Parathyroid adenoma (tissue), 2 donors: ENCODE measurements at regions not wholly inside any gene's neighbourhood (a gene's known extent, or its start where the extent isn't known, plus 50 kb on each side); places are given as distances from the start of the nearest gene placed in this dataset.

Source experiments
- H2AFZ ChIP-seq: fragments of 300-600 bp; sonication (generic); one replicate; pipeline ENCODE4 v1.7.0; 2017; ENCODE audit warnings: antibody characterized with exemption, mild to moderate bottlenecking
- H3K27ac ChIP-seq: fragments of 300-600 bp; sonication (generic); one replicate; pipeline ENCODE4 v1.7.0; 2017
- H3K27me3 ChIP-seq: fragments of 300-600 bp; sonication (generic); one replicate; pipeline ENCODE4 v1.7.0; 2017; ENCODE audit warnings: low read length; ENCODE audit not compliant: control insufficient read depth, insufficient read depth
- H3K36me3 ChIP-seq: fragments of 300-600 bp; sonication (generic); one replicate; pipeline ENCODE4 v1.7.0; 2017; ENCODE audit warnings: low read length; ENCODE audit not compliant: control insufficient read depth, insufficient read depth
- H3K4me1 ChIP-seq: fragments of 300-600 bp; sonication (generic); one replicate; pipeline ENCODE4 v1.7.0; 2017; ENCODE audit warnings: control low read depth
- H3K4me2 ChIP-seq: fragments of 300-600 bp; sonication (generic); one replicate; pipeline ENCODE4 v1.7.0; 2017; ENCODE audit warnings: low read length
- H3K4me3 ChIP-seq: fragments of 300-600 bp; sonication (generic); one replicate; pipeline ENCODE4 v1.7.0; 2017; ENCODE audit warnings: low read depth, low read length
- H3K79me2 ChIP-seq: fragments of 300-600 bp; sonication (generic); one replicate; pipeline ENCODE4 v1.7.0; 2017; ENCODE audit warnings: control low read depth
- H3K9ac ChIP-seq: fragments of 300-600 bp; sonication (generic); one replicate; pipeline ENCODE4 v1.7.0; 2017; ENCODE audit warnings: mild to moderate bottlenecking
- H3K9me3 ChIP-seq: fragments of 300-600 bp; sonication (generic); one replicate; pipeline ENCODE4 v1.7.0; 2017; ENCODE audit warnings: low read length; ENCODE audit not compliant: control insufficient read depth
- TF ChIP-seq, protein P1 (sequence below): fragments of 300-600 bp; sonication (generic); IDR thresholded peaks from one replicate; pipeline ENCODE4 v1.7.0; 2017; ENCODE audit warnings: antibody characterized with exemption, mild to moderate bottlenecking
- donor health status: primary hyperparathyroidism.

DNA sequence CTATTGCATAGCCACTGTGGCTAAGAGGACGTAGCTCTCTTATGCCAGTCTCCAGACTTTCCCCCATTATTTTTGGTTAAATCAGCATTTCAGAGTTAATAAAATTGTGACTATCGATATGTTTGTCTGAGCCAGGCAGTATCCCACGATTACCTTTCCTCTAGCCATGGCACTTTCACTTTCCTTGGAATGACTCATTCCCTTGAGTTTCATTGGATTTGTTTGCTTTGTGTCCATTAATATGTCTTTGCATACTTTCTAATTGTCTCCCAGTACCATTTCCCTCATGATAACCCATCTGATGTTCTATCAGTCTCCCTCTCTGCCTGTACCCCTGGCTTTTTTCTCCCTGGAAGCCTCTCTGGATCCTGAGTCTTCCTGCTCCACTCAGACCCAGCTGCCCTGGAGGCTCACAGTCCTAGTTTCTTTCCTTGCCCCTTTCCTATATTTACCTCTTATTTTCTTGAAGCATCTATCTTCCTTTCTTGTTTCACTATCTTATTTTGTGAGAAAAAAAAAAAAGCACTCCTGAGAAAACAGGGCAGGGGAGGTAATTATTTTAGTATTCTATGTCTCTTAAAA, 126.1 kb downstream of the MTX2 start:
- H3K4me3 ChIP-seq = no peak overlapping the region
- H3K79me2 ChIP-seq = no peaks in the 10 kb centered on the region

DNA sequence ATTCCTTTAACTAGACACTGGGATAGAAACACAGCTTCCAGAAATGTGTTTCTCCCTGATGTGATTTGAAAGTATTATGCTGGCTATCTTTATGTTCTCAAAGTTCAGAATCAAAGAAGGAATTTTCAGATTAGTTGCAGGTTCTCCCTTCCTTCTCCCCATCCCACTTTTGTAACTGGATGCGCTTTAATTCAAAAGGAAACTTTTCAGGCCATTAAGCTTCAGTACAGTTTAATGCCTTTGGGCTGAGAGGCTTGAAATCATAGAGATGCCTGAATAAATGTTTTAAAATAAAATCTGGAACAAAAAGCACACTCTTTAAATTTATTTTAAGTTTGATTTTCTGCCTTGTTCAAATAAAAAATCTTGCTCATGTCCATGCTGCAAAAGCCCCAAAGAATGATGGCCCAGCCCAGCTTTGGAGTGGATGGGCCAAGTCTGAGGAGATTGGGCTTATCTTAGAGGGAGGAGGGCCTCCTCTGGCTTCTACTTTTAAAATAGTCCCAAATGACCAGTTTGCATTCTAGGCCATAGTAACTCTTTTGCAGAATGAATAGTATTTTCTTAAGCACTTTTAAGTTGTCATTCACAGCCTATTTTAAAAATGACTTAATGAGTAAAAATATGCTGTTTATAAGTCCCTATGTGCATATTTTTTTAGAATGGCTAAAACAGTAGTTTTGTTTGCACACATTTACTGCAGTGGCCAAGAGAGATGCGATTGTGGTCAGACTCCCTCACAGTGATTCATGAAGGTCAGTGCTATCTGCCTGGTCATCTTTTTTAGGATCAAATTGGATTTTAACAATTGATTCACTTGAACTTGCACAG, 129.2 kb downstream of the MTX2 start:
- H3K4me1 ChIP-seq = no peaks in the 10 kb centered on the region
- no peak overlapping the region for H3K4me2 ChIP-seq
- TF ChIP-seq, protein P1, sequence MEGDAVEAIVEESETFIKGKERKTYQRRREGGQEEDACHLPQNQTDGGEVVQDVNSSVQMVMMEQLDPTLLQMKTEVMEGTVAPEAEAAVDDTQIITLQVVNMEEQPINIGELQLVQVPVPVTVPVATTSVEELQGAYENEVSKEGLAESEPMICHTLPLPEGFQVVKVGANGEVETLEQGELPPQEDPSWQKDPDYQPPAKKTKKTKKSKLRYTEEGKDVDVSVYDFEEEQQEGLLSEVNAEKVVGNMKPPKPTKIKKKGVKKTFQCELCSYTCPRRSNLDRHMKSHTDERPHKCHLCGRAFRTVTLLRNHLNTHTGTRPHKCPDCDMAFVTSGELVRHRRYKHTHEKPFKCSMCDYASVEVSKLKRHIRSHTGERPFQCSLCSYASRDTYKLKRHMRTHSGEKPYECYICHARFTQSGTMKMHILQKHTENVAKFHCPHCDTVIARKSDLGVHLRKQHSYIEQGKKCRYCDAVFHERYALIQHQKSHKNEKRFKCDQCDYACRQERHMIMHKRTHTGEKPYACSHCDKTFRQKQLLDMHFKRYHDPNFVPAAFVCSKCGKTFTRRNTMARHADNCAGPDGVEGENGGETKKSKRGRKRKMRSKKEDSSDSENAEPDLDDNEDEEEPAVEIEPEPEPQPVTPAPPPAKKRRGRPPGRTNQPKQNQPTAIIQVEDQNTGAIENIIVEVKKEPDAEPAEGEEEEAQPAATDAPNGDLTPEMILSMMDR = no peak
- H3K4me3 ChIP-seq = no peak overlapping the region
- no peak overlapping the region for H2AFZ ChIP-seq
- H3K79me2 ChIP-seq = no peaks in the 10 kb centered on the region
- H3K9me3 ChIP-seq = no peaks in the 10 kb centered on the region
- no peaks in the 10 kb centered on the region for H3K27me3 ChIP-seq
- no peaks in the 10 kb centered on the region for H3K36me3 ChIP-seq
- no peak overlapping the region for H3K9ac ChIP-seq
- no peak overlapping the region for H3K27ac ChIP-seq

More for the DNA sequence above, 126.1 kb downstream of the MTX2 start:
- Histone ChIP-seq H2AFZ (no peak overlapping the region), H3K9ac (no peak overlapping the region), H3K36me3 (no peaks in the 10 kb centered on the region), H3K4me1 (no peaks in the 10 kb centered on the region), H3K9me3 (no peaks in the 10 kb centered on the region), H3K27me3 (no peaks in the 10 kb centered on the region), H3K4me2 (no peak overlapping the region), H3K27ac (no peak overlapping the region)
- TF ChIP-seq, protein P1 = no peak

DNA sequence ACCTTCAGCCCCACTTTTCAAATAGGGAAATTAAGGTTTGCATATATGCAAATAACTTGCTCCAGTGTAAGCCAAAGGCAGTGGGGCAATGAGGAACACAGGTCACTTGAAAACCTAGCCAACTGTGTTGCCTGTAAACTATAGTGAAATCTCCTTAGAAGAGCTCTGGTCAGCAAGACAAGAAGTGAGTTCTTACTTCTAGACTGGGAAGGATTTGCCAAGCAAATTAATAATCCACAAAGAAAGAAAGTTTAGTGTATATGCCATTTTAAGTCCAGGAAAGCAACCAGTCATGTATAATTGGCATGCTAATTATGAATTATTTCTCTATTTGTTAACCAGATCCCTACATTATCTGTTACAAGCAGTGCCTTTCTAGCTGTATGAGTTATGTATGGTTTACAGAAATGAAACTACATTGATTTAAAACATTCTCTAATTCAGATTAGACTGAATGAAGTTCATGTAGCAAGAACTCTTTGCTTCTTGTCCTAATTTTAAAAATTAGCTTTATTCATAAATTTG, 129.9 kb downstream of the MTX2 start:
- Histone ChIP-seq H3K79me2 (no peaks in the 10 kb centered on the region), H3K9me3 (no peaks in the 10 kb centered on the region), H3K4me1 (no peaks in the 10 kb centered on the region), H3K36me3 (no peaks in the 10 kb centered on the region), H2AFZ (no peak overlapping the region), H3K9ac (no peak overlapping the region), H3K4me3 (no peak overlapping the region), H3K27ac (no peak overlapping the region), H3K27me3 (no peaks in the 10 kb centered on the region), H3K4me2 (no peak overlapping the region)
- TF ChIP-seq, protein P1 = no peak

DNA sequence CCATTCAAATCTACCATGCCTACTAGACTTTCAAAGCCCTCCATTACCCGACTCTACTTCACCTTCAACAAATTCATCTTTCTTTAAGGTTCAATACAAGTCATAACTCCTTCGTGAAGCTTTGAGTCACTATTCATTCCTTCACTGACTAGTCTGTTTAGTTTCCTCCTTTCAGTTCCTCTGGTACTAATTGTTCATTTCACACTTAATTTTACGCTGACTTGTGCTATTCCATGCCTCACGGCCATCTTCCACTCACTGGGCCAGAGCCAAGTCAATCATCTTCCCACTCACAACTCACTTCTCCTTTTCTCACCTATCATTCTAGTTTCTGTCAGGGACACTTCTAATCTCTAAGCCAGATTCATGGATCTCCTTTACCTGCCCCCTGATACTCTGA, 136.2 kb downstream of the MTX2 start:
- Histone ChIP-seq H3K27me3 (no peaks in the 10 kb centered on the region), H3K36me3 (no peaks in the 10 kb centered on the region), H3K9ac (no peak overlapping the region), H3K9me3 (no peaks in the 10 kb centered on the region), H3K27ac (no peak overlapping the region), H3K4me2 (no peak overlapping the region), H3K4me1 (no peaks in the 10 kb centered on the region), H3K79me2 (no peaks in the 10 kb centered on the region), H3K4me3 (no peak overlapping the region), H2AFZ (no peak overlapping the region)
- TF ChIP-seq, protein P1 = no peak
